ENCODE measurements at regions not wholly inside any gene's neighbourhood (a gene's known extent, or its start where the extent isn't known, plus 50 kb on each side); places are given as distances from the start of the nearest gene placed in this dataset.

- Histone ChIP-seq H3K4me3 (ENCODE audit: low read depth in 1 of 2, low read length in 2 of 2) (no peak overlapping the region), H3K4me1 (ENCODE audit: control insufficient read depth in 2 of 2, insufficient read depth in 2 of 2, low read length in 1 of 2) (no peaks in the 10 kb centered on the region), H3K36me3 (ENCODE audit: control insufficient read depth in 2 of 2, insufficient read depth in 2 of 2, low read length in 1 of 2) (no peaks in the 10 kb centered on the region), H3K27ac (ENCODE audit: low read depth in 2 of 2, low read length in 1 of 2) (no peak overlapping the region), H3K27me3 (ENCODE audit: control insufficient read depth in 1 of 2, insufficient read depth in 2 of 2, low read length in 2 of 2) (no peaks in the 10 kb centered on the region), H3K9me3 (ENCODE audit: control insufficient read depth in 2 of 2, insufficient read depth in 1 of 2, low read depth in 1 of 2, low read length in 1 of 2) (no peaks in the 10 kb centered on the region)
- 52 to 54% methylated on average over 6 of the region's 6 CpGs for WGBS, 2 donors
Measured at GRCh38 chr12:76143343-76144244, 59.1 kb upstream of the NAP1L1 start.

- H3K4me1 ChIP-seq (ENCODE audit: control insufficient read depth in 2 of 2, insufficient read depth in 2 of 2, low read length in 1 of 2): no peaks in the 10 kb centered on the region
- H3K36me3 ChIP-seq (ENCODE audit: control insufficient read depth in 2 of 2, insufficient read depth in 2 of 2, low read length in 1 of 2): no peaks in the 10 kb centered on the region
- no peaks in the 10 kb centered on the region for H3K9me3 ChIP-seq (ENCODE audit: control insufficient read depth in 2 of 2, insufficient read depth in 1 of 2, low read depth in 1 of 2, low read length in 1 of 2)
- 50 to 54% methylated on average over 3 of the region's 3 CpGs for WGBS, 2 donors
- H3K4me3 ChIP-seq (ENCODE audit: low read depth in 1 of 2, low read length in 2 of 2): no peak overlapping the region
- no peak overlapping the region for H3K27ac ChIP-seq (ENCODE audit: low read depth in 2 of 2, low read length in 1 of 2)
- H3K27me3 ChIP-seq (ENCODE audit: control insufficient read depth in 1 of 2, insufficient read depth in 2 of 2, low read length in 2 of 2): no peaks in the 10 kb centered on the region
Measured at GRCh38 chr12:76142305-76142704, 57.8 kb upstream of the NAP1L1 start.

- Histone ChIP-seq H3K27ac (ENCODE audit: low read depth in 2 of 2, low read length in 1 of 2) (no peak overlapping the region), H3K36me3 (ENCODE audit: control insufficient read depth in 2 of 2, insufficient read depth in 2 of 2, low read length in 1 of 2) (no peaks in the 10 kb centered on the region), H3K9me3 (ENCODE audit: control insufficient read depth in 2 of 2, insufficient read depth in 1 of 2, low read depth in 1 of 2, low read length in 1 of 2) (peaks cover 0 to 3% of the 10 kb centered on the region in 2 donors), H3K27me3 (ENCODE audit: control insufficient read depth in 1 of 2, insufficient read depth in 2 of 2, low read length in 2 of 2) (no peaks in the 10 kb centered on the region), H3K4me3 (ENCODE audit: low read depth in 1 of 2, low read length in 2 of 2) (no peak overlapping the region), H3K4me1 (ENCODE audit: control insufficient read depth in 2 of 2, insufficient read depth in 2 of 2, low read length in 1 of 2) (no peaks in the 10 kb centered on the region)
- 97 to 98% methylated on average over 2 of the region's 2 CpGs for WGBS, 2 donors
Measured at GRCh38 chr12:76138656-76139055, 54.2 kb upstream of the NAP1L1 start.

- Histone ChIP-seq H3K4me1 (ENCODE audit: control insufficient read depth in 2 of 2, insufficient read depth in 2 of 2, low read length in 1 of 2) (no peaks in the 10 kb centered on the region), H3K4me3 (ENCODE audit: low read depth in 1 of 2, low read length in 2 of 2) (no peak overlapping the region), H3K27me3 (ENCODE audit: control insufficient read depth in 1 of 2, insufficient read depth in 2 of 2, low read length in 2 of 2) (no peaks in the 10 kb centered on the region), H3K9me3 (ENCODE audit: control insufficient read depth in 2 of 2, insufficient read depth in 1 of 2, low read depth in 1 of 2, low read length in 1 of 2) (peaks cover 0 to 3% of the 10 kb centered on the region in 2 donors), H3K27ac (ENCODE audit: low read depth in 2 of 2, low read length in 1 of 2) (no peak overlapping the region), H3K36me3 (ENCODE audit: control insufficient read depth in 2 of 2, insufficient read depth in 2 of 2, low read length in 1 of 2) (no peaks in the 10 kb centered on the region)
- 87 to 89% methylated on average over 6 of the region's 6 CpGs for WGBS, 2 donors
Measured at GRCh38 chr12:76137606-76138005, 53.1 kb upstream of the NAP1L1 start.

- Histone ChIP-seq H3K4me1 (ENCODE audit: control insufficient read depth in 2 of 2, insufficient read depth in 2 of 2, low read length in 1 of 2) (no peaks in the 10 kb centered on the region), H3K36me3 (ENCODE audit: control insufficient read depth in 2 of 2, insufficient read depth in 2 of 2, low read length in 1 of 2) (no peaks in the 10 kb centered on the region), H3K27me3 (ENCODE audit: control insufficient read depth in 1 of 2, insufficient read depth in 2 of 2, low read length in 2 of 2) (no peaks in the 10 kb centered on the region), H3K9me3 (ENCODE audit: control insufficient read depth in 2 of 2, insufficient read depth in 1 of 2, low read depth in 1 of 2, low read length in 1 of 2) (peaks cover 0 to 3% of the 10 kb centered on the region in 2 donors), H3K27ac (ENCODE audit: low read depth in 2 of 2, low read length in 1 of 2) (no peak overlapping the region), H3K4me3 (ENCODE audit: low read depth in 1 of 2, low read length in 2 of 2) (no peak overlapping the region)
Measured at GRCh38 chr12:76135456-76135855, 51.0 kb upstream of the NAP1L1 start.
